ENCODE measurements at regions not wholly inside any gene's neighbourhood (a gene's known extent, or its start where the extent isn't known, plus 50 kb on each side); places are given as distances from the start of the nearest gene placed in this dataset.

- no peak for DNase-seq (ENCODE audit: low read depth, low spot score)
These were observed 370.2 kb downstream of the MTRR start for GRCh38 chr5:8239198-8239597.

DNA sequence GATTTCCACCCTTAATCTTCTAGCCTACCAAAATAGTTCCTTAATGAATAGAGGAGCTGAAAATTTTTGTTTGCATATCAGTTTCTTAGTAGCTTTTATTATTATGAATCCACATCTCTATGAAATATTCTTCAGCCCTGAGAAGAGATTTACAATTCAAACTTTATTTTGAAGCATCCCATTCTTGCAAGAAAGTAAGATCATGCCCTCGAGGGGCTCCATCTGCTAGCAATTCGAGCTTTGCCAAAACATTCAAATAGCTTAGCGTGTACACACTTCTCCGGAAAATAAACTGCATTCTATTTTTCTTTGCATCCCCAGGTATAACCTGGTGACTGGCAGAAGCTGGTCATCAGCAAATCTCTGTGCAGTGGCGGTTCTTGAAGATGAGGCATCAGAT, 370.7 kb downstream of the MTRR start:
- DNase-seq (ENCODE audit: low read depth, low spot score): no peak

- no peak for DNase-seq (ENCODE audit: low read depth, low spot score)
These were observed 372.1 kb downstream of the MTRR start for GRCh38 chr5:8241076-8241475.

- DNase-seq (ENCODE audit: low read depth, low spot score): no peak
These were observed 372.6 kb downstream of the MTRR start for GRCh38 chr5:8241558-8241957.

- DNase-seq (ENCODE audit: low read depth, low spot score): no peak
These were observed 378.3 kb downstream of the MTRR start for GRCh38 chr5:8247049-8247899.

DNA sequence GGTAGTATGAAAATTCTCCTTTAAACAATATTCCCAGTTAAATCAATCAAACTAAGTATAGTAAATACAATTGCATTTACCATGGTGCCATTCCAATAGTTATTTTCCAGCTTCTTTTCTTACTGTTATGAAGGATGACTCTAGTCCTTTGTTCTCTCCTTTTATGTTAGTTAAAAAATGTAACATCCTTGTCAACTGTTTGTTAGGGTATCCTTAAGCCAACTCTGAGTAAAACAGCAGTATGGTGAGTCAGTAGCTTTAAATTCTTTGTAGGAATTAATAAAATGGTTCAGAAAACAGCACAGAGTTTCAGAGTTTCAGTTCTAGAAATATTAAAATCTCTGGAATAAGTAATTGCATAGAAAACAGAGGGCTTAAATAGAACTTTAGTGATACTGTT, 384.4 kb downstream of the MTRR start:
- no peak for DNase-seq (ENCODE audit: low read depth, low spot score)

DNA sequence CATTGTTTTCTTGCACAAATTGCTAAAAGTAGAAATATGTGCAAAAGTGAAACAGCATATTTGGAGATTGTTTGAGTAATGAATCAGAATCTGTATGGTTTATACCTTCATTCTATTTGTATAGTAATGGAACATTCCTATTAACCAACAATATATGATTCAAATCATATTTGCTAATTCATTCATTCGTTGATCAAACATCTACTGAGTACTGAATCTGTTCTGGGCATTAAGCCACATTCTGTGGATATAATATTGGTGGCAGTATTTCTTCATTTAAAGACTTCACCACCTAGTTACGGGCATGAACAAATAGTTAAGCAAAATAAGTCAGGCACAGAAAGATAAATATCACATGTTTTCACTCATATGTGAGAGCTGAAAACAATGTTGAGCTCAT, 385.7 kb downstream of the MTRR start:
- DNase-seq (ENCODE audit: low read depth, low spot score): no peak

- no peak for DNase-seq (ENCODE audit: low read depth, low spot score)
These were observed 389.9 kb downstream of the MTRR start for GRCh38 chr5:8258801-8259200.

DNA sequence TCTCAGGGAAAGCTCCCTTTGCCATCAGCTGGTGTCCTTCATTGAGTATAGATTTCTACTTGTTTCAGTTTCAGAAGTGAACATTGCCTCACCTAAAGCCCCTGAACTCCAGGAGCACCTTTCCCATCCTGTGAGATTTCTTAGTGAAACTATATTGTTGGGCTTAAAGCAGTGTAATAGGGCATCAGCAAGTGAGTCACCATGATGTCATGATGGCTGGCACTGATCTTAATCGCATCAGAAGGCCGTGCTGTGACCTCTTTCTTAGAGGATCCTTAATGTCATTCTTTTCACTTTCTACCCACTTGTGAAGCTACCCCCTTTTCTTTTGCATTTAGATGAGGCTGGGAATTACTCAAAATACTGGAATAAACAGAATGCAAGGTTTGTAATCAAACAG, 401.3 kb downstream of the MTRR start:
- DNase-seq (ENCODE audit: low read depth, low spot score): no peak

DNA sequence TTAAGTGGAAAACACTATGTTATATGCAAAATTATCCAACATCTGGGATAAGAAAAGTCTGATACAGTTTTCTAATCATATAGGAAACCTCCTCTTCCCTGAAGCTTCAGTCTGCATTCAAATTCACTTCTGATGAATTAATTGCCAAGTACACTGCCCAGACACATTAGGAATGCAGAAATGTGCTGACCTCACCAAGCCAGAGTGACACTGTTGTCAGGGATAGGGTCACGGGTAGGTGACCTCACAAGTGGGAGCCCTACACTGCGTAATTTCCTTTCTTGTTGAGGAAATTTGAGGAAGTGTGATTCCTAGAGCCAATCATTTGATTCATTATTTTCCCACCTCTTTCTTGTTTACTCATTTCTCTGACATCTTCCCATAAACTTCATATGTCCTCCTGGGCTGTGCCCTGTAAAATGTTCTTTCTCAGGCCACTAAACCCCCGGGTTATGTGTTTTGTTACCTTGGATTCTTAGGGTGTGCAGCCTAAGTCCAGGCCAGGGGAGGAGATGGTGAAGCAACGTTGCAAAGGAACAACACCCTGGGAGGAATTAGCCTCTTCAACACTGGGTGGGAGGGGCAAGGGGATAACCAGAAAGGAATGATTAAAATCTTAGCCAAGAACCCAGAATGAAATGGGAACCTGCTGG, 411.9 kb downstream of the MTRR start:
- DNase-seq (ENCODE audit: low read depth, low spot score): no peak

GRCh38 chr5:8288334-8288733, 419.4 kb downstream of the MTRR start:
- DNase-seq (ENCODE audit: low read depth, low spot score): no peak

DNA sequence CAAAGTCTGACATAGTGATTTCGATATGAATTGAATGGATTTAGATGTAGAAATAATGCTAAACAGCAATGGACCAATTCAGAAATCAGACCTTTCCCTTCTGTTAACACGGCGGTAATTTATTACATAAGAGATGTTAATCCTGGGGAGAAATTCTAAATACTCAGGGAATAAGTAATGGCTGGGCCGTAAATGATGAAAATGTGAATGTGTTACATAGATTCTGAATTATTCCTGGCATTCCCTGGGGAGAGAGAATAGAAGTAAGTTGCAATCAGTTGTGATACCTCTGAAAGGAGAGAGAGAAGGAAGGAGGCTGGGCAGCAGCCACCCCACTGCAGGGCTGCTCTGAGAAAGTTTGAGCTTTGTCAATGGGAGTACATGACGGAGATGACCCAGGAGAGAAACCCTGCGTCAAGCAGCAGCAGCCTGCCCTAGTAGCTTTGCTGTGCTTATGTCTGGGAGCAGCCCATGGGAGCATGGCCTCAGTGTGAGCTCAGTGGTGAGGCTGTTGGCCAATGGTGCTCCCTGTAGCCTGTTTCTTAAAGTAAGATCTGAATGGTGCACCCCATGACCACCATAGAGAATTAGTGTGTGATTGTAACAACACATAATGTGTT, 420.1 kb downstream of the MTRR start:
- no peak for DNase-seq (ENCODE audit: low read depth, low spot score)

GRCh38 chr5:8289779-8290178, 420.8 kb downstream of the MTRR start:
- DNase-seq (ENCODE audit: low read depth, low spot score): no peak

DNA sequence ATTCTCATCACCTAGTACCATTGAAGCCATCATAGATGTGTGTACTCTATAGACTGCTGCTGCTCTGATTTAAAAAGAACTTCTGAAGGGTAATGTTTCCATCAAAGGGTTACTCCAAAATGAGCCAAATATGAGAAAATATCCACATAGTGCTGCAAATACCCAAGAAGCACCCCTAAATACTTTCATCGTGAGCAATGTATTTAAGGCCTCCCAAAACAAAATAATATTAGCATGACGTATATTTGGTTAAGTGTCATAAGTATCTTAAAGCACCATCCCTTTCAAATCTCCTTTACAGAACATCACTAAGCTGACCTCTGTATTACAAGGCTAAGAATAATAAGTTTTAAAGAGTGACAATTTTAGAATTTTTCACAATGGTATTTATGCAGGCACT, 421.8 kb downstream of the MTRR start:
- DNase-seq (ENCODE audit: low read depth, low spot score): no peak

DNA sequence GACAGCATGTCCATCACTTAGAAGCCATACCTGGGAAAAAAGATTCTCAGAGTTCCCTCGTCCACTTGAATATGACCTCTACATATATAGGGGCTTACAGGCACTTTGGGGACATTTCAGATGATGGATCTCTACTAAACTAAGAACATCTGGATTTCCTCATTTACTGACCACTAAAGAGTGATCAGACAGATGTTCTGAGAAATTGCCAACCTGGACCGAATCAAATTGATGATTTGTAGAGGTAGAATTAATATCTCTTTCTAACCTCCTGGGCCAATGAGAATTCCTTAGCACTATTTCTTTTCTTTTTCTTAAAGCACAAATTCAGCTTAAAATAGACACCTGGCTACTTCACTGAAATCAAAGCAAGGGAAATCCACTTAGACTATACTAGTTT, 422.7 kb downstream of the MTRR start:
- no peak for DNase-seq (ENCODE audit: low read depth, low spot score)

DNA sequence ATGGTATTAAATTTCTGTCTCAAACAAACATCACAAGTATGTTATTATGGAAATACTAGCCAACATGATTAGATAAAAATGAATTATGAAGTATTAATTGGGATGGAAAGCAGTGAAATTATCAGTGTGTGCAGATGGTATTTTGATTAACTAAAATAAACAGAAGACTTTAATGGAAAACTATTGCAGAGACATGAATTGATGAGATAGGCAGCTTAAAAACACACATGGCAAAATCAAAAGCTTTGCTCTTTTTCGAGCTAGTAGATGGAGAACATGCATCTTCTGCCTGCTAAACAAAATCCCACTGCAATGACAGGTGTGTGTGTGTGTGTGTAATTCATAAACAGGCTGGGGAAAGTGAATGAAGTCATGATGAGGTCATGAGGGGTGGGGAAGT, 426.2 kb downstream of the MTRR start:
- no peak for DNase-seq (ENCODE audit: low read depth, low spot score)

DNA sequence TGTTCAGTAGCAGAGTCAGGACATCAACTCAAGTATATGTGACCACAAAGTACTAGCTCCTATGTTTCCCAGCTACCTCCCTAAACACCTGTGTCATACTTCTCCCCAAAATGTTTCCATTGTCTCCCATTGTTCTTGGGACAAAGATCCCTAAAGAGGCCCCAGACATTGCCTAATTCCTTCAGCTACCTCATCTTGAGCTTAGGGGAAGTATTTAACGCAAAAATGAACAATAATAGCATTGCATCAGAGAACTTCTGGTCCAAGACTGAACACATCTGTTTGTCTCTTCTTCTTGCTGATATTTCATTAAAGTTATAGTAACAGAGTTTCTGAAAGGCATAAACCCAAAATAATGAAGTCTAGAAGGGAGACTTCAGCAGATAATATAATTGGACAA, 430.8 kb downstream of the MTRR start:
- DNase-seq (ENCODE audit: low read depth, low spot score): no peak

GRCh38 chr5:8304341-8304740, 435.4 kb downstream of the MTRR start:
- DNase-seq (ENCODE audit: low read depth, low spot score): no peak

DNA sequence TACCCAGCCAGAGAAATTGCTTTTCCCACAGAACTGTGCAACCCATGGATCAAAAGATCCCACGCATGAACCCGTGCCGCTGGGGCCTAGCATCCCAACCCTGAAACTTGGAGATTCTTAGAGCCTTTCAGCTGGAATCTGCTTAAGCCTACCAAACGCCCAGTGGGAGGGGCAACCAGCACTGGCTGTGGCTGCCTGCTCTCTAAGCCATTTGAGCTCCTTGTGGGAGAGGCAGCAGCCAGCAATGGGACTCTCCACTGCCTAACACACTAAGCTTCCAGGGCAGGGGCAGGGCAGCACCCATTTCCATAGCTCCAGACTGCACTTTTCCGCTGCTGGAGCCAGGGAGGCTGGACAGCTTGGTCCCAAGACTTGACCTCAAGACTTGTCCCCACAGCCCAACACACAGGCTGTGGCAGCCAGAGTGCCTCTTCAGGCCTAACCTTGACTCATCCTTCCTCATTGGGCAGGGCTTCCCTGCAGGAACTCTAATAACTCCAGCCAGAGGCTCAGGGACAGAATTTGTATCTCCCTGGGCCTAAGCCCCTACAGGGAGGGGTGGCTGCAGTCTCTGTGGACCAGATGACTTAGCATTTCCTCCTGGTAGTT, 437.4 kb downstream of the MTRR start:
- no peak for DNase-seq (ENCODE audit: low read depth, low spot score)

DNA sequence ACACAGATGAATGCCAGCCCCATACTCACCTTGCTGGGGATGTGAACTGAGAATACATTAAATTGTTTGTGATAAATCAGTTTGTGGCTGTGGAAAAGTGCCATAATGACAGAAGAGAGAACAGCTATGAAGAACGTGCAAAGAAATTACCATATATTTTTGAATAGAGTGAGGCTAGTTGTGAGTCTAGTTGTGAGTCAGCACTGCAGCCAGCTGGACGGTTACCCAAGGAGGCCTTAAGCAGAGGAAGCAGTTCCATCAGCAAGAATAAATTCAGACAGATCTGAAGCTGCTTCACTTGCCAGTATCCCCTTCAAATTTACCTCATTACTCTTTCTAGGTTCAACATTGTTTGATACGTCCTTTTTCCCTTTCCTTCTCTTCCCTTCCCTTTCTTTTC, 446.0 kb downstream of the MTRR start:
- no peak for DNase-seq (ENCODE audit: low read depth, low spot score)

GRCh38 chr5:8316608-8317280, 447.8 kb downstream of the MTRR start:
- no peak for DNase-seq (ENCODE audit: low read depth, low spot score)

DNA sequence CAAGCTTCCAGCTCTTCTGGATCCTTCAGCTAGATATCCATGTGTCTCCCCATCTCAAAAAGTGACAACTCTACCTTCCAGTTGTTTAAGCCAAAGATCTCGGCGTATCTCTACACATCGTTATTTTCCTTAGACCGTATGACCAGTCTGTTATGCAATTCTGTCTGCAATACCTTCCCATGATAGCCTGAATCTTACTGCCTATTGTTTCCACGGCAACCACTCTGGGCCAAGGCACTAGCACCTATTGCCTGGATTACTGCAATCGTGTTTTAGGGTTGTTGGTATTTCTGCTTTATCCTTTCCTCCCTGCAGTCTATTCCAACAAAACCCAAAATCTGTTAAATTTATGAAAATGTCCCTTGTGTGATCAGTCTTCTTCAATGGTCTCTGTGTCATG, 448.4 kb downstream of the MTRR start:
- no peak for DNase-seq (ENCODE audit: low read depth, low spot score)

Measured in ELF-1 (cell line).